HG02840 (cell line): ENCODE measurements at regions not wholly inside any gene's neighbourhood (a gene's known extent, or its start where the extent isn't known, plus 50 kb on each side); places are given as distances from the start of the nearest gene placed in this dataset.
"Not testable (repeated sequence)": the region's sequence is repeated elsewhere in the genome, so short reads cannot be mapped to it uniquely, and the experiment has no call there.

ENCODE experiments used
- ATAC-seq: cut with Tn5 transposase; IDR thresholded peaks from one replicate; pipeline ENCODE4 v1.9.1; 2021; ENCODE audit warnings: mild to moderate bottlenecking, moderate library complexity, moderate number of reproducible peaks; ENCODE audit not compliant: unreplicated experiment, low FRiP score

DNA sequence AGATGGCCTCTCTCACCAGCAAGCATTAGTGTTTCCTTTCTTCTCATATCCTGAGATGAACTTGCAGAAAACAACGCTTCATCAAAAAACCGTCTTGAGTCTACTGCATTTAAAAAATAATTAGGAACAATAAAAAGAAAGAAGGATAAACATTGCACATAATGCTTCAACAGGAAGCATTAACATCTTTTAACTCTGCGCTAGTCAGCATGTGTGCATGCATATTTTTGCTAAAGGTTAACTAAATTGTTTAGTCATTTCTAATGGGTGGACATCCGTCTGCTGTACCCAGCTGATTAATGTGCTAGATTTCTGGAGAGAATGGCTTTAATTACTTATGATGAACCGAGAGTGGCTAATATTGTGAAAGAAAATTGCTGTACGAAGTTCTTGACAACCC lies 349.3 kb downstream of the SOX4 start:
- ATAC-seq = no peak

DNA sequence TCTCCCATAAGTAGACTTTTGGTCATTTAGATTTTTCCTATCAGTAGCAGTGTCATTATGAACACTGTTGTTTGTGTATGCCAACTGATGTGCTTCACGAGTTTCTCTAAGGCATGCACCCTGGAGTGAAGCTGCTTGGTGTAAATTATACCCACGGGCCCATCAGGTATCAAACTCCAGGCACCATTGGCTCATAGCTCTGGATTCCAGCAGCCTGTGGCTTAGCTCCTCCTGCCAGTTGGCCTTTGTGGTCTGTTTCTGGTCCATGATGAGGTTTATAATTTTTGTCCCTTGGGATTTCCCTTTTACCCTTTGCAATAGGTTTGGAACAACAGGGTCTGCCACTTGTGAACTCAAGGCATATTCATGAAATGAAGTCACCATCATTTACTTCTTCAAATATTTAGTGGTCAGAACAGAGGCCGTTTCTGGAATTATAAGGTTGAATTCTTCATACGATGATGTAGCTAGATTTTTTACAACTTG lies 350.5 kb downstream of the PRL start:
- ATAC-seq = no peak

DNA sequence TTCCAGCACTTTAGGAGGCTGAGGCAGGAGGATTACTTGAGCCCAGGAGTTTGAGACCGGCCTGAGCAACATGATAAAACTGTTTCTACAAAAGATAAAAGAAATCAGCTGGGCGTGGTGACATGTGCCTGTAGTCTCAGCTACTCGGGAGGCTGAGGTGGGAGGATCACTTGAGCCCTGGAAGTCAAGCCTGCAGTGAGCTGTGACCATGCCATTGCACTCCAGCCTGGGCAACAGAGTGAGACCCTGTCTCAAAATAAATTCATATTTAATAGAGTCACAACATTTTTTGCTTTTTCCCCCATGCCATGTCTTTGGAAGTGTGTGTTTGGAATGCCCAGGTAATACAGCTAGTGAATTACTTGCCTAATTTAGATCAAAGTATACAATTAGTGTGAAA lies 349.6 kb downstream of the PRL start:
- ATAC-seq = not testable (repeated sequence)

DNA sequence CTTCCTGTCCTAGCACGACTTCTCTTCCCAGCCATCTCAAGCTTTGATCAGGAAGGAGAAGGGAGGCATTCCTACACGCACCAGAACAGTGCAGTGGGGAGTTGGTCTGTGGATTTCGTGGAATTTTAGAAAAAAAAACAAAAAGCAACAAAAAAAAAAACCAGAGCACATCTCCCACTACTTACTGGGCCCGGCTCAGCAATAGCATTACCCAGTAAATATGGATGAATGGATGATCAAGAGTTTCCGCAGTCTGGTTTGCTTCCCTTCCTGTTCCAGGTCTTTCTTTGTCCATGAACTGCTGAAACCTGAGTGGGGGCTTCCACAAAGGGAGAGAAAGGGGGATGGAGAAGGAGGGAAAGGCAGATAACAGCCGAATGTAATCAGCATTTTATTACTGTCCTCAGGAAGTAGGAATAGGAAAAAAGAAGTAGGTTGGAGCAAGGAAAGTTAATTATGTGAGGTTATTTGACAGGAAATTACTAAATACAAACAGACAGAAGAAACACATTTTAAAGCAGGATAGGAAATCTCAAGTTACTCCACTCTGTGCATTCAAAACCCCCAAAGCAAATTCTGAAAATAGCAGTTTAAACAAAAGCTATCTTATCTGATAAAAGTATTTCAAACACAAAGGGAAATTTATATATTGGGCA lies 349.0 kb downstream of the PRL start:
- ATAC-seq = no peak

DNA sequence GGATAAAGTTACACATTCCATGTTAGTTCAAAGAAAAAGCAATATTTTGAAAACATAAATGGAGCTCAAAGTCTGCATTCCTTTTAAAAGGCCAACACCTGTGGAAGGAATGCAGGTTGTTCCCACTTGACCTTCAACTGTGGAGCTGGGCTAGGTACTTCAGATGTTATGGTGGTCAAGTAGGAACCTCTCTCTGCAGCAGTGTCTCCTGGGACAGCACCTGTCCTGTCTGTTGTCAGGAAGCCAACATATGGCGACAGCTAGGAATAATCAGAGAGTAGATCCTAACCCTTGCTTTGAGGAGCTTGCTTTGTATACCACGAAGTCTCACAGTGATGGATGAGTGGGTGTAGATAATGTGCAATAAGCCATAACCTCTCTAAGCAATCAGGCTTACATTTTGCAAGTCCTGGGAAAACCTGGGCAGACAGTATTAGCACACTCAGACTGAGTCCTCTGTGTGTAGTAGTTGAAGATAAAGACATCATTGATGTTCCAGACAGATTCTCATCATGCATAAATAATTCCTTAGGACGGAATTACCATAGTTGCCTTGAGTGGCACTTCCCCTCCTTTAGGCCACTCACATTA lies 347.5 kb downstream of the PRL start:
- no peak for ATAC-seq

DNA sequence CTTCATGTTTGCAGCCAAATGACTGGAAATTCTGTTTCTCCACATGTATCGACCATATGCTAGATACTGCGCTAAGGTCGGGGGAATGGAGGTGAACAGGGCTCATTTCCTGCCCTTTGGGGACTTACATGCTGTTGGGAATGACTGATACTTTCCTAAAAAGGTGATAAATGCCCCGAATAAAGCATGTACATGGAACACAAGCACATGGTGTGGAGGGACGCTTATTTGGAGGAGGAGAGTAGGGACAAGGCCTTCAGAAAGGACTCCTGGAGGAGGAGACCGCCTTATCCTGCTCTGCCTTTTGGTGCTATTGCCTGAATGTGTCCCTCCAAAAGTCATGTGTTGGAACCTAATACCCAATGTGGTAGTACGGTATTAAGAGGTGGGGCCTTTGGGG lies 344.5 kb downstream of the PRL start:
- no peak for ATAC-seq

DNA sequence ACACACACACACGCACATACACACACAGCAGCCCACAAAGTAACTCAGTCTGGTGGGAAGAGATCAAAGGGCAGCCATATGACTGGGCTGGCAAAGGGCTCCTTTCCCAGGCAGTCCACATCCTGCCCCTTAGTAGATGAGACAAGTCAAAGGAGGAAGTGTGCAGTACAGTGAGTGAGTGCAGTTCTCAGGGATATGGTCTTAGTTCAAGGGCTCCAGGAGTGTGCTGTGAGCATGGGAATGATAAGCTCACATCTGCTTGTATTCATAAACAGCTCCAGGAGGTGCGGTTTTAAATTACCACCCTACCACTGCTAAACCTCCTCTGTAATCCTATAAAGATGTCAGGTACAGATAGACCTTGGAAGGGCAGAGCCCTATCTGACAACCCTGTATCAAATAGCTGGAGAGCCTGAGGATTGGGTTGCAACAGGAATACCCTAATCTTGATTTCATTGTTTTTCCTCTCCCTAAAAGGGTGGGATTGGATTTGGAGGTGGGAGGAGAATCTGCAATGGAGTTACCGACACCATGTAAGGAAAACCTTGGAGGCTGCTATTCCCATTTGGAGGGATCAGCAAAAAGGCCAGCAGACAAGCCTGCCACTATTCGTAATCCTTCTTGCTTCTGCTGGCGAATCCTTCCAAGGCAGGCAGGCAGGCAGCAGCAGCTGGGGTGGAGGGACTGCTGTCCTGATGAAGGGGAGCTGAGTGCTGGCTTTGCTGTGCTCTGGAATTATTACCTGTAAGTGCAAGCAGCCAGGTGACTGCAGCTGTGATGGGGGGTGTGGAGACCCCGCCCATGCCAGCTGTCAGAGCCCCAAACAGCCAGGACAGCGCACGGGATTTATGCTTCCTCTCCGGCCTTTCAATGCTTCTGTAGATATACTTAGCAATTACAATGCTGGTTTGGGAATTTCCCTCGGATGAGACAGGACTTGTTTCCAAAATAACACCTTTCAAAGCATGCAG lies 342.7 kb downstream of the PRL start:
- ATAC-seq = no peak

DNA sequence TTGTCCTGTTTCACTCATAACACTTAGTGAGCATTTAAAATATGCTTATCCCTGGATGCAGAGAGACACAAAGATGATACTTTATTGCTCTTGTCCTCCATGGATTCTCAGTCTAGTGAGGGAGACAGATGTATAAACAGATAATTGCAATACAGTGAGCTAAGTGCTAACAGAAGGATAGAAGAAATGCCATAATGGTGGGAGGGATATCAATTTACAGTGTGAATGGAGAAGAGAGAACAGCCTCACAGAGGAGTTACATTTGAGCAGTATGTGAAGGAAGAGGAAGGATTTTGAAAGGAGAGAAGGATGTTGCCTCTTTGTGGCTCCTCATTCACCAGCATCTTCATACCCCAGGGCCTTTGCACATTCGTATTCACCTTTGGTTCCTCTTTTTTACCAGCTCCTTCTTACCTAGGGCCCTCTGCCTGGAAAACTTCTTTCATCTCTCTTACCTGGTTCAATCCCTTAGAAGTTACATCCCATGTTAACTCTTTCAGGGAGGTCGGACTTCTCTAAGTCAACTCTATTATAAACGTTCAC lies 341.7 kb downstream of the PRL start:
- ATAC-seq = no peak

DNA sequence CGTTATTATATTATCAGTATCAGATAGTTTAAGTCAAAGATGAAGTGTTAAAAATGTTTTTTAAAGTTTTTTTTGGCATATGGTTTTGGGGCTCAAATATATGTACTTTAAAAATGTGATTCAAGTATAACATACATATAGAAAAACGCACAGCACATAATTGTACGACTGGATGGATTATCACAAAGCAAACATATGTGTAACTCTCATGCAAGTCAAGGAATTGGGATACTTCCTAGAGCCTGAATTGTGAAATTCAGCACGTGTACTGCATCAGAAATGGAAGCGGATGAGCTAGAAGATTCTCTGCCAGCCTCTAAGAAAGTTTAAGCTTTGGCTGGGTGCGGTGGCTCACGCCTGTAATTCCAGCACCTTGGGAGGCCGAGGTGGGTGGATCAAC lies 340.9 kb downstream of the PRL start:
- ATAC-seq = no peak

DNA sequence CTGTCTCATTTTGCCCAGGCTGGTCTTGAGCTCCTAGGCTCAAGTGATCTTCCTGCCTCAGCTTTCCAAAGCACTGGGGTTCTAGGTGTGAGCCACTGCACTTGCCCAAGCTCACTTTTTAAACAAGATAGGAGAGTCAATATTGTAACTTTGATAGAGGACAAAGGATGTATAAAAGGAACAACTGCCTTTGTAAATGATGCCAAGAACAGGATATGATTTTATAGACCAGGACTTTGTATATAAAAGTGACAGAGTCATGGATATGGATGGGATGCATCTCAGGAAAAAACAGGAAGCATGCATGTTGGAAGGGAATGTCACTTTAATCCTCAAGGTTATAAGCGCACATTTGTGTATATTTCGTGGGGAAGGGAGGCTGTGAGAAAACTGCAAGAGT lies 338.4 kb downstream of the PRL start:
- ATAC-seq = no peak

DNA sequence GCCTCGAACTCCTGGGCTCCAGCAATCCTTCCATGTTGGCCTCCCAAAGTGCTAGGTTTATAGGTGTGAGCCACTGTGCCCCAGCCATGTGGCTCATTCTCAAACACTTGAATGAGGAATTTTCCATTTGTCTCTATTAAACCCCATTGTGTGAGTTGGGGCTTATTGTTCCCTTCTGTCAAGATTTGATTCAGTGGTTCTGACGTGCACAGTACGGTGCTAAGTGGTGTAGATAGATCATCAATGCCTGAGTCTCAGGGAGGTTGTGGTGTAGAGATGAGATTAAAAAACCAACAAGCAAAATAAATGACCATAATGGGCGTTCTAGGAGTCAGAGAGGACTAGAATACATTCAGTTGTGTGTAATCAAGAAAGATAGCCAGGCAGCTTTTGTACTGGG lies 335.6 kb downstream of the PRL start:
- ATAC-seq = no peak

DNA sequence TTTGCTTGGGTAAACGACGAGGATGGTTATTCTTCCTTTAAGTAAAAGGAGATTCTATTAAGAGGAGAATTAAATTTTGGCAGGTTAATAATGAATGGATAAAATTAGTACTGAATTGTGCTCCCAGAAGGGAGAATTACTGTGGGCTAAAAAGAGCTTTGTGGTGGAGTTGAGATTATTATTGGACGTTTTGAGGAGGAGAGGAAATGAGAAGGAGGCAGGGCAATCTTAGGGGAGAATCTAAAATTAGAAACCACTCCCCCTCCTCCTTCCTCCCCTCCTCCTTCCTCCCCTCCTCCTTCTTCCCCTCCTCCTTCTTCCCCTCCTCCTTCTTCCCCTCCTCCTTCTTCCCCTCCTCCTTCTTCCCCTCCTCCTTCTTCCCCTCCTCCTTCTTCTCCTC lies 331.8 kb downstream of the PRL start:
- ATAC-seq = no peak

DNA sequence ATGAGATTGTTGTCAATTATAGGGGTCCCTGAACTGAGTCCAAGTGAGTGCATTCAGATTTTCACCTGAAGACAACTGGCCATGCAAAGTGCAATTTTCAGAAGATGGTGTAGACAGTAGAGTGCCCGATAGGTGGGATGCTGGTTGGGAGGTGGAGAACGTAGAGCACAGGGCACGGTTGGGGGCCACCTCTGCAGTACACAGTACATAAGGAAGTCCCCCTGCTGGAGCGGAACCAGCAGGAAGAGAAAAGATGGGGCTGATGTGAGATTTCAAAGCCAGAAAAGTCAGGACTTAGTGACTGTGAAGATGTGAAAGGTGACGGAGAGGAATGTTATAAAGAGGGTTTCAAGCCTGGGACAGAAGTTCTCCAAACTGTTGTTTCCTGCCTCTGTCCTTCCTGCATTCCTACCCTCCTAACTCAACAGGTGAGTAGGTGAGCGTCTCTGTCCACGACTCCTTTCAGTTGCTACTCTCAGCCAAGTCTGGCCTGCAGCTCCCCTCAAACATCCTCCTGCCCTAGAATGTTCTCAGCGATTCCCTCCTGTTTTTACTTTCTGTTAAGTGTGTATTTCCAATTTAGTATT lies 330.8 kb downstream of the PRL start:
- ATAC-seq = no peak

DNA sequence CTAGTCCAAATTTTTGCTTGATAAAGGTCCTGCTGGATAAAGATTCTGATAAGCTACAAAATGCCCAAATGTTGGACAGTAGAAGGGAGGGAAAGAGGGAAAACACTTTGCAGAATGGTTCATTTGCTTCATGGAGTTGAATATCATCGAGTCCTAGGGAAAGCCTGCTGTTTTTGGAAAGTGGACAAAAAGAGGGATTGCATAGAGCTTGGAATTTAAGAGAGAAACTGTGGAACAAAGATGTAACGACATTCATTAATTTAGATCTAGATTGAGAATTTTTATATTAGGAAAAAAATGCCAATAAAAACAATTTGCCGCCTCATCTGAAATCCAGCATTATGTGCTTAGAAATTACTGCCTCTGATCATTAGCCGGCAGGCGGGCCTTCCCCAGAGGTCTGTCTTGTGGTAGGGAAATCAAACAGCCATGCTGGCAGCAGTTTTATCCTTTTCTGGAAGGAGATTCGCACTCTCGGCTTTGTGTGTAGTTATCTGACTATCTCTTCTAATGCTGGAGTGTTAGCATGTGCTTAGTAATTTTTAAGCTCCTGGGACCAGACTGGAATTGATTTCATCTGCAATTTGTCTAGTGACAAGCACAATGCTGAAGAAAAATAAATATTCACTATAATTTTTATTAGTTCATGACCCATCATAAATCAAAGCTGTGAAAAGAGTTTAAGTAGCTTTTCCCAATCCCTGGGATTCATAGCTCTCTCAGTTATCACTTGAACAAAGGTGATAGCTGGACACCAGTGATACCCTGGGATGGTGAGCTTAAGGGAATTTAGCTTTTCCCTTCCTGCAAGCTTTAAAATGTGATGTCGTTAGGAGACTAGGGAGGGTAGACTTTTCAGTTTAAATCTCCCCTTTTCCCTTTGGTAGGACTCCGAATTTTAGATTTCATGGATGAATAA lies 329.5 kb downstream of the PRL start:
- ATAC-seq = no peak

DNA sequence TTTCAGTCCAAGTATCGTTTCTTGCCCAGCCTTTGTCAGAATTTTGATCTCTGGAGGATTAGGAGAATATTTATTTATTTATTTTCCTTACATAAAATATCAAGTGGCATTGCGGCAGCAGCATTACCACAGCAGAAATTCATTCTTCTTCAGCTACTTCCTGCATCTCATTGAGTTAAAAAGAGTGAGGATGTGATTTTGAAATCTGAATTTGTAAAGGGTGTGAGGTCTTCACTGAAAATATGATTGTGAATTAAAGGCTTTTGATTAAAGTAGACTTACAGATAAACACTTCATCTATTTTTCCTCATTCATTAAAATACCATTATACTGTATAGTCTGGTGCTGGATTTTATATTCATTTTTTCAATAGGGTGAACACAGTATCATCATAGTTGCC lies 328.4 kb downstream of the PRL start:
- no peak for ATAC-seq

DNA sequence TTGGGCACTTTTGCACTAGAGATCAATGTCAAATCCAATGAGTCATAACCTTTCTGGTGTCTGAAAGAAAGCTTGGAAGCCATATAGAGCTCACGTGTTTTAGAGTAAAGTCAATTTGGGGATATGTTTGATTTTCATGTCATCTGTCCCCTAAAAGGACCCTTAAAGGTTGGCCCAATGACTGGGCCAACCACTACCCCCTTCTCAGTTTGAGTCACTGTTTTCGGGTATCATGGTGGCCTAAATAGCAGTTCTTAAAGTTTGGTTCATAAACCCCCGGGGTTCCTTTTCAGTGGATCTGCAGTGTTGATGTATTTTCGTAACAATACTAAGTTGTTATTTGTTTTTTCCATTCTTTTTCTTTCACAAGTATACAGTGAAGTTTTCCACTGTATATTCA lies 327.6 kb downstream of the PRL start:
- no peak for ATAC-seq

DNA sequence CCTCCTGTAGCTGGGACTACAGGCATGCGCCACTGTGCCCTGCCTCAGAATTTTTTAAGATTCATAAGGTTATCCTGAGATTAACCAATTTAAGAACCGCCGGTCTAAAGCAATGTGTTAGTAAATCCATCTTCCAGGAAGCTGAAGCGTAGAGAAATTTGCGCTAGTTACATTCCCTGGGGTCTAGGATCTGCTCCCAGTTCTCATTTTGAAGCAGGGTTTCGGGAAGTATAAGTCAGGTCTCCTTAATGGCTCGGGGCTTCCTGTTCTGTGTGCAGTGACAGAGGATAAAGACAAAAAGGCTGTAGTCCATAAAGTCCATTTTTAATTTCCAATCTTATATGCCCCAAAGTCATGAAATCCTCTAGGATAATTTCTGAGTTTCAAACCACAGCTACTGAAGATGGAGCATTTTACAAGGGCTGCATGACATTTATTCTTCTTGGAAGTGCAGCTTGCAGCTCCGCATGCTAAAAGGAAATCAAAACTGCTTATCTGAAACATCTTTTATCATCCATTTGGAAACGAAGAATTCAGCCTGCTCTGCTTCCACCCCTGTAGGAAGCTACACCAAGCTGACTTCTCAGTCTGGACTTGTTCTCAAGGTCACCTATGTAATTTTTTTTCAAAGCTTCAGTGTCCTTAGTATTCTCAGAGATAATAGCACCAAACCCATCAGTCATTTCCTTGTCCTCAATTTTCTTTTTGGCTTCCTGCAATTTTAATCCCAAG lies 326.1 kb downstream of the PRL start:
- ATAC-seq = no peak

DNA sequence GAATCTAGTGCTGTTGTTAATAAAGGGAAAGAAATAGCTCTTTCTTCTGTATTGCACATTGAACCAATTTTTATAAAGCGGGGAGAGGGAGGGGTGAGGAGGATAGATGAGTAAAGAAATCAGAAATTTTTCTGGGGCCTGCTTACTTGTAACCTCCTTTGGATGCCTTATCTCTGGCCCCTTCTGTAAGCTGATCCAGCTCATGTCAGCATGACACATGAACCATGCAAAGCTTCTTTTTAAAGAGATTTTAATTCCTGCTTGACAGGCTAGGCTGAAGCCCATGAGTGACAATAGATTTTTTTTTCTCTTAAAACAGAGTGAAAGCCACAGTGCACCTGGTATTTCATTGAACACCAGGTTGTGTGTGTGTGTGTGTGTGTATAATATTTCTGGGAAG lies 325.3 kb downstream of the PRL start:
- no peak for ATAC-seq

DNA sequence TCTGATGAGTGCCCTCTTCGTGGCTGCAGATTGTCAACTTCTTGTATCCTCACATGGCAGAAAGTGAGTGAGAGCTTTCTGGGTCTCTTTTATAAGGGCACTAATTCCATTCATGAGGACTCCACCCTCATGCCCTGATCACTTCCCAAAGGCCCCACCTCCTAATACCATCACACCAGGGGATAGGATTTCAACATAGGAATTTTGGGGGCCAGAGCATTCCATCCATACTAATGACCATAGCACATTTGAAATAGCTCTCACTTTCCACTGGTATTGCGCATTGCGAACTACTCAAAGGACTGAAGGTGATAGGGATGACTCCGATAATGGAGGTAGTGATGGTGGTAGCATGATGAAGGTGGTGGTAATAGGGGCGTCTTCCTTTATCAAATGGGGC lies 324.3 kb downstream of the PRL start:
- ATAC-seq = no peak
